GM23338 (cell line): ENCODE measurements at regions not wholly inside any gene's neighbourhood (a gene's known extent, or its start where the extent isn't known, plus 50 kb on each side); places are given as distances from the start of the nearest gene placed in this dataset.

Experiments used
- ATAC-seq: fragments of 200-7000 bp; cut with Tn5 transposase; 3 replicates; pipeline ENCODE4 v1.9.1; 2020
- DNase-seq: peaks from one replicate; pipeline ENCODE4 v3.0.0-alpha.2; 2015; ENCODE audit warnings: low spot score
- H2AFZ ChIP-seq: fragments of 200-600 bp; sonication (generic); 2 replicates; pipeline ENCODE4 v1.8.0; 2016; ENCODE audit warnings: antibody characterized with exemption, mild to moderate bottlenecking, moderate library complexity
- H3F3A ChIP-seq: fragments of 200-600 bp; sonication (generic); replicated peaks from 2 replicates; pipeline ENCODE4 v1.8.0; 2017; ENCODE audit warnings: antibody characterized with exemption, mixed run types, low read depth
- H3K27ac ChIP-seq: fragments of 200-600 bp; sonication (generic); 2 replicates; pipeline ENCODE4 v1.6.1; 2016; ENCODE audit warnings: low read depth
- H3K27me3 ChIP-seq: fragments of 200-600 bp; sonication (generic); 2 replicates; pipeline ENCODE4 v1.8.0; 2016; ENCODE audit warnings: mild to moderate bottlenecking, mixed run types, moderate library complexity; ENCODE audit not compliant: insufficient read depth
- H3K36me3 ChIP-seq: fragments of 200-600 bp; sonication (generic); 2 replicates; pipeline ENCODE4 v1.8.0; 2016; ENCODE audit warnings: mild to moderate bottlenecking; ENCODE audit not compliant: insufficient read depth
- H3K4me1 ChIP-seq: fragments of 200-600 bp; sonication (generic); 2 replicates; pipeline ENCODE4 v1.8.0; 2016; ENCODE audit warnings: mild to moderate bottlenecking, moderate library complexity; ENCODE audit not compliant: insufficient read depth
- H3K4me2 ChIP-seq: fragments of 200-600 bp; sonication (generic); 2 replicates; pipeline ENCODE4 v1.7.1; 2017; ENCODE audit warnings: mixed run types
- H3K4me3 ChIP-seq: fragments of 200-600 bp; sonication (generic); 2 replicates; pipeline ENCODE4 v1.6.1; 2016; ENCODE audit warnings: mixed run types
- H3K79me2 ChIP-seq: fragments of 200-600 bp; sonication (generic); replicated peaks from 2 replicates; pipeline ENCODE4 v1.8.0; 2017; ENCODE audit warnings: mild to moderate bottlenecking; ENCODE audit not compliant: insufficient read depth
- H3K9me2 ChIP-seq: fragments of 200-600 bp; sonication (generic); 2 replicates; pipeline ENCODE4 v1.8.0; 2017; ENCODE audit not compliant: insufficient read depth
- H4K20me1 ChIP-seq: fragments of 200-600 bp; sonication (generic); replicated peaks from 2 replicates; pipeline ENCODE4 v1.8.0; 2017; ENCODE audit warnings: mild to moderate bottlenecking; ENCODE audit not compliant: insufficient read depth
- H3K27ac Mint-ChIP-seq: 2 replicates; pipeline ENCODE4 v1.8.0; 2020; ENCODE audit warnings: inconsistent platforms, mild to moderate bottlenecking, moderate library complexity, mixed read lengths
- H3K27me3 Mint-ChIP-seq: 3 replicates; pipeline ENCODE4 v1.8.0; 2022; ENCODE audit warnings: low read depth, mild to moderate bottlenecking, moderate library complexity, mixed read lengths, inconsistent platforms; ENCODE audit not compliant: insufficient read depth, poor library complexity
- H3K36me3 Mint-ChIP-seq: 3 replicates; pipeline ENCODE4 v1.8.0; 2021; ENCODE audit warnings: low read depth, mild to moderate bottlenecking, inconsistent platforms, moderate library complexity, mixed read lengths
- H3K4me1 Mint-ChIP-seq: 3 replicates; pipeline ENCODE4 v1.8.0; 2020; ENCODE audit warnings: mild to moderate bottlenecking, inconsistent platforms, mixed read lengths
- H3K4me3 Mint-ChIP-seq: 3 replicates; pipeline ENCODE4 v1.8.0; 2021; ENCODE audit warnings: moderate library complexity, mild to moderate bottlenecking, inconsistent platforms, mixed read lengths
- H3K9me3 Mint-ChIP-seq: 3 replicates; pipeline ENCODE4 v1.8.0; 2020; ENCODE audit warnings: moderate library complexity, mild to moderate bottlenecking, inconsistent platforms, mixed read lengths
- ETS1 ChIP-seq: IDR thresholded peaks from 2 replicates; pipeline ENCODE4 v1.6.1; 2016; ENCODE audit warnings: antibody characterized with exemption
- EZH2 ChIP-seq: fragments of 200-600 bp; sonication (generic); IDR thresholded peaks from one replicate; pipeline ENCODE4 v1.8.0; 2017; ENCODE audit warnings: antibody characterized with exemption, mild to moderate bottlenecking, low read depth; ENCODE audit not compliant: unreplicated experiment
- EZH2phosphoT487 ChIP-seq: fragments of 200-600 bp; sonication (generic); IDR thresholded peaks from one replicate; pipeline ENCODE4 v1.8.1; 2018; ENCODE audit warnings: antibody characterized with exemption; ENCODE audit not compliant: unreplicated experiment
- JUNB ChIP-seq: IDR thresholded peaks from one replicate; pipeline ENCODE4 v1.6.1; 2016; ENCODE audit warnings: antibody characterized with exemption; ENCODE audit not compliant: unreplicated experiment
- NANOG ChIP-seq: IDR thresholded peaks from 2 replicates; pipeline ENCODE4 v1.6.1; 2016; ENCODE audit warnings: antibody characterized with exemption, borderline replicate concordance
- POLR2AphosphoS5 ChIP-seq: IDR thresholded peaks from 2 replicates; pipeline ENCODE4 v1.6.1; 2016; ENCODE audit warnings: antibody characterized with exemption, low read depth
- ZNF331 ChIP-seq: fragments of 250-450 bp; sonication (Bioruptor Pico); IDR thresholded peaks from 2 replicates; pipeline ENCODE4 v1.5.0; 2020; ENCODE audit warnings: low read depth, mild to moderate bottlenecking, moderate library complexity
- ZNF462 ChIP-seq: fragments of 250-450 bp; sonication (Bioruptor Pico); IDR thresholded peaks from 2 replicates; pipeline ENCODE4 v1.5.0; 2020; ENCODE audit warnings: mild to moderate bottlenecking, moderate library complexity
- TF ChIP-seq, protein P1 (sequence below), 2 experiments: fragments of 200-600 bp in 1 of 2; sonication (generic) in 1 of 2; conservative IDR thresholded peaks; 2 replicates each; pipeline versions ENCODE4 v1.5.1 to v1.6.1; 2016 to 2017; ENCODE audit warnings: antibody characterized with exemption in 2 of 2, low read depth in 2 of 2, mild to moderate bottlenecking in 2 of 2, moderate library complexity in 1 of 2

DNA sequence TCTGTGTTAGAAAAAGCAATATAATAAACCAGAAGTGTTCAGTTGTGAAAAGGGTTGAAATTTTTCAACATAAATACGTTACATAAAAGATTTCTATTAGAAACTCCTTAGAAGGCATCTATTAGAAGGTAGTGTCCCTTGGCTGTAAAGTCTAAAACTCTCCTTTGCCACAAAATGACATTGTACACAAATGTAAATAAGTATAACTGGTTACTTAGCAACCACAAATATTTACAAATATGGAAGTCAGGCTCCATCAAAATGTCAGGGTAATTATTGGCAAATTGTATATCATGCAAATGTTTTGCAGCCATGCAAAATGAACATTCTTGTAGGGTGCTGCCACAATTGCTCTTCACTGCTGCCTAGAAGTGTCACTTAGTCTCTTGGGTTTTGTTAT, 419.1 kb upstream of the CDIN1 start:
- no peak overlapping the region for H3K4me3 Mint-ChIP-seq
- no peaks in the 10 kb centered on the region for H3K79me2 ChIP-seq
- no peaks in the 10 kb centered on the region for H4K20me1 ChIP-seq
- no peak overlapping the region for H3K27ac ChIP-seq
- H3K27me3 ChIP-seq, result no peaks in the 10 kb centered on the region
- H3K4me3 ChIP-seq, result no peak overlapping the region
- ATAC-seq (no peak), DNase-seq (no peak)
- H3K4me1 Mint-ChIP-seq, result peaks cover 5% of the 10 kb centered on the region; the same call in 1 of the 3 replicates
- peaks cover 4% of the 10 kb centered on the region; the same call in 1 of the 3 replicates for H3K36me3 Mint-ChIP-seq
- H3K36me3 ChIP-seq, result no peaks in the 10 kb centered on the region
- TF ChIP-seq NANOG, result no peak
- no peak for TF ChIP-seq JUNB
- no peak for TF ChIP-seq EZH2phosphoT487
- no peak for TF ChIP-seq EZH2
- TF ChIP-seq ETS1, result no peak
- TF ChIP-seq POLR2AphosphoS5, result no peak
- no peak for TF ChIP-seq ZNF331
- no peak for TF ChIP-seq ZNF462 (CRISPR knock-in tag)
- TF ChIP-seq, protein P1, sequence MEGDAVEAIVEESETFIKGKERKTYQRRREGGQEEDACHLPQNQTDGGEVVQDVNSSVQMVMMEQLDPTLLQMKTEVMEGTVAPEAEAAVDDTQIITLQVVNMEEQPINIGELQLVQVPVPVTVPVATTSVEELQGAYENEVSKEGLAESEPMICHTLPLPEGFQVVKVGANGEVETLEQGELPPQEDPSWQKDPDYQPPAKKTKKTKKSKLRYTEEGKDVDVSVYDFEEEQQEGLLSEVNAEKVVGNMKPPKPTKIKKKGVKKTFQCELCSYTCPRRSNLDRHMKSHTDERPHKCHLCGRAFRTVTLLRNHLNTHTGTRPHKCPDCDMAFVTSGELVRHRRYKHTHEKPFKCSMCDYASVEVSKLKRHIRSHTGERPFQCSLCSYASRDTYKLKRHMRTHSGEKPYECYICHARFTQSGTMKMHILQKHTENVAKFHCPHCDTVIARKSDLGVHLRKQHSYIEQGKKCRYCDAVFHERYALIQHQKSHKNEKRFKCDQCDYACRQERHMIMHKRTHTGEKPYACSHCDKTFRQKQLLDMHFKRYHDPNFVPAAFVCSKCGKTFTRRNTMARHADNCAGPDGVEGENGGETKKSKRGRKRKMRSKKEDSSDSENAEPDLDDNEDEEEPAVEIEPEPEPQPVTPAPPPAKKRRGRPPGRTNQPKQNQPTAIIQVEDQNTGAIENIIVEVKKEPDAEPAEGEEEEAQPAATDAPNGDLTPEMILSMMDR (conservative IDR thresholded peaks at IDR 0.05; ENCODE audit: low read depth in 2 of 2), result no peak
- H3K4me1 ChIP-seq, result no peaks in the 10 kb centered on the region
- no peaks in the 10 kb centered on the region for H3K27me3 Mint-ChIP-seq
- no peak overlapping the region for H3K27ac Mint-ChIP-seq
- no peaks in the 10 kb centered on the region for H3K9me2 ChIP-seq
- H2AFZ ChIP-seq, result no peak overlapping the region
- H3F3A ChIP-seq, result no peaks in the 10 kb centered on the region
- H3K4me2 ChIP-seq, result no peak overlapping the region
- H3K9me3 Mint-ChIP-seq, result peaks cover 3% of the 10 kb centered on the region; the same call in 1 of the 3 replicates
